ENCODE measurements at regions not wholly inside any gene's neighbourhood (a gene's known extent, or its start where the extent isn't known, plus 50 kb on each side); places are given as distances from the start of the nearest gene placed in this dataset.

GRCh38 chr21:17889171-17889570 lies 70.0 kb upstream of the C21orf91 start:
- DNase-seq = no peak

DNA sequence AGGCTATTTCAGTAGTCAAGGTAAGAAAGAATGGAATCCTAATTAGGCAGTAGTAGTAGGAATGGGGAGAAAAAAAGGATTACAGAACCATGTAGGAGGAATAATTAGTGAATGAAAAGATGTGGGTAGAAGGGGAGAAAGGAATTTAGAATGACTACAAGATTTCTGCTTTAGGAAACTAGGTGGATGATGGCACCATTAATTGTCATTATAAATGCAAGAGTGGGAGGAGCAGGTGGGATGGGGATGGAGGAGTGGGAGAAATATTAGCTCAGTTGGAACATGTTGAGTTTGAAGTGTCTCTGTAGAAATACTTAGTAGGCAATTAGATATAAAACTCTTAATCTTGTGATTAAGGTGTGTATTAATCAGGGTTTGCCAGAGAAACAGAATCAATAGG lies 50.0 kb upstream of the C21orf91 start:
- no peak for DNase-seq
